SU-DHL-6 (cell line): ENCODE measurements at regions not wholly inside any gene's neighbourhood (a gene's known extent, or its start where the extent isn't known, plus 50 kb on each side); places are given as distances from the start of the nearest gene placed in this dataset.

Source experiments
- CTCF ChIP-seq: fragments of 200-600 bp; sonication (generic); IDR thresholded peaks from one replicate; pipeline ENCODE4 v1.5.1; 2017; ENCODE audit warnings: antibody characterized with exemption, mild to moderate bottlenecking, low read length, moderate library complexity; ENCODE audit not compliant: insufficient read depth, poor library complexity, severe bottlenecking
- EZH2phosphoT487 ChIP-seq: fragments of 200-600 bp; sonication (generic), shearing (Covaris generic); conservative IDR thresholded peaks from 2 replicates; pipeline ENCODE4 v1.6.1; 2018; ENCODE audit warnings: mild to moderate bottlenecking, antibody characterized with exemption, low read length, moderate library complexity, mixed read lengths

- TF ChIP-seq CTCF: no peak
- TF ChIP-seq EZH2phosphoT487: no peak
Observed at GRCh38 chr7:79608005-79608404, 154.5 kb upstream of the MAGI2 start.
